Cerebellar cortex (tissue), 1 donor: ENCODE measurements at regions not wholly inside any gene's neighbourhood (a gene's known extent, or its start where the extent isn't known, plus 50 kb on each side); places are given as distances from the start of the nearest gene placed in this dataset.

ENCODE experiments used
- DNase-seq: peaks from one replicate; pipeline ENCODE4 v3.0.0-alpha.2; 2015; ENCODE audit warnings: low spot score

DNA sequence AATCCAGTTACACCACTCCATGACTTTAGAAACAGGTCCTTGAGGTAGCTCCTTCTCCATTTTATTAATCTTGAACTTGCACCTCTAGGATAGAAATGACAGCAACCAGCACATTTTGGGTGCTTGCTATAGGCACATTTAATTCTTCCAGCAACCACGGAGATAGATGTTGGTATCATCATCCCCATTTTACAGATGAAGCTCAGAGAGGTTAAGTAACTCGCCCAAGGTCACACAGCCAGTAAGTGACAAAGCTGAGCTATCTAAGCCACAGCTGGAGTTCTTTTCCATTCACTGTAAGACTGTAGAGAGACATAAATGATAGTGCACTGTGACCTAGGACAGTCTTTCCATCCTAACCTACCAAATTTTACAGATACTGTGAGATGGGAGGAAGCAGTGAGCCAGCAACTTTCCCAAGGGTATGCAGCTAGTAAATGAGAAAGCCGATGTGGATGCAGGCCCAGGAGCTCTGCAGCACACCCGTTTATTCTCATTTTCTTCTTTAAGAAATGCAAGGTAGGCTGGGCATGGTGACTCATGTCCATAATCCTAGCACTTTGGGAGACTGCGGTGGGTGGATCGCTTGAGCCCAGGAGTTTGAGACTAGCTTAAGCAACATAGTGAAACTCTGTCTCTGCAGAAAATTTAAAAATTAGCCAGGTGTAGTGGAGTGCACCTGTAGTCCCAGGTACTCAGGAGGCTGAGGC lies 103.2 kb downstream of the TBX5 start:
- no peak for DNase-seq

DNA sequence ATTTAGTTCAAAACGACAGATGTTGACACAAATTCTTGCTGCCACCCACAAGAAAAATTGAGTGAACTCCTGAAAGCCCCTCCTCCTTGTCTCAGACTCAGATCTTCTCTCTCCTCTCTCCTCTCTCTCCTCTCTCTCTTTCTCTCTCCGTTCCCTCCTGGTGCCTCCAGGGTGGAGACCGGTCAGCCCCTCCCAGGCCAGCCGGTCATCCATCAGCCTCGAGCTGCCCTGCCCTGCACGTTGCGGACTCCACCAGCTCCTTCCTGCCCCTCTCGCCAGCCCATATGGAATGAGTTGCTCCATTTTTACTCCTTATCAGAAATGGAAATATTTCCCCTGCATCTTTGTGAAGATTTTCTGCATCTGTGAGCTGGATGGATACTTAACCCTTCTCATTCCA lies 103.8 kb downstream of the TBX5 start:
- DNase-seq = no peak

DNA sequence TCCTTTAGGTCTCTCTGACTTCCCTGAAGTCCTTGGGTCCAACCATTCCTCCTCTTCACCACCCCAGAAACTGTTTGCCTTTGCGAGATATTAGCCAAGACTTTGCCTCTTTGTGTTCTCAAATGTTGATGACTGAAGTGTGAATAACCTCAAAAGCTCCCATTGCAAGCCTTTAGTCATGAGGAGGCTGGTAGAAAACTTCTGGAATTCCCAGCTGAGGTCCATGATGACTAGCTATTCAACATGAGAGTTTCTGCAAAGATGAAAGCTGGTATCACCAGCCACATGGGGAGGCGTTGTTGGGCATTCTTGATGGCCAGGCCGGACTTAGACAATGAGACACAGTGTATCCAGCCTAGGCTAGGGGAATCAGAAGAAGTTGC lies 111.7 kb downstream of the TBX5 start:
- no peak for DNase-seq

DNA sequence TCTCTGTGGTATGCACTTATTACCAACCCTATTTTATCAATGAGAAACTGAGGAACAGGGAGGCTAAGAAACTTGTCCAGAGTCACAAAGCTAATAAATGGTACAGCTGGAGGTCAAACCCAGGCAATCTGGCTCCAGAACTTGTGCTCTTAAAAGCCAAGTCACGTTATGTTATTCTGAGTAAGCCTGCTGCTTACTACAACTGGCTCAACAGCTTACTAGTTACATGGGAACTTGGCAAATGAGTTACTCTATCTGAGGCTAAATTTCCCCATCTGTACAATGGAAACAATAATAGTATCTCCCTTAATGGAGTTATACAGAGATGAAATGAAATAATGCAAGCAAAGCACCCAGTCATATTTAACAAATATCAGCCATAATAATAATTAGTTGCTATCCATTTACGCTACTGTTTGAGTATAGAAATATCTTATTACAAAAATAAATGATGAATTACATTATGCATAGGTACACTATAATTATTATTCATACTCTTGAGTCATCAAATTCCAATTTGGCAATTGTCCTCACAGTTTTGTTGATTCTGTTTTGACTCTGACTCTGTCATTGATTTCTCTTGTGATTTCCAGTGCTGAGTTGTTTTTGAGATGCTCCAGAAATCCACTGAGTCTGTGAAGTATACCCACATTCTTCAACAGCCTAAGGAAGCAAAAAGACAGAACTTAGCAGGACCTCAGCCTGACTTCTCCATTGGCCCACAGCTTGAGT lies 112.2 kb downstream of the TBX5 start:
- no peak for DNase-seq

DNA sequence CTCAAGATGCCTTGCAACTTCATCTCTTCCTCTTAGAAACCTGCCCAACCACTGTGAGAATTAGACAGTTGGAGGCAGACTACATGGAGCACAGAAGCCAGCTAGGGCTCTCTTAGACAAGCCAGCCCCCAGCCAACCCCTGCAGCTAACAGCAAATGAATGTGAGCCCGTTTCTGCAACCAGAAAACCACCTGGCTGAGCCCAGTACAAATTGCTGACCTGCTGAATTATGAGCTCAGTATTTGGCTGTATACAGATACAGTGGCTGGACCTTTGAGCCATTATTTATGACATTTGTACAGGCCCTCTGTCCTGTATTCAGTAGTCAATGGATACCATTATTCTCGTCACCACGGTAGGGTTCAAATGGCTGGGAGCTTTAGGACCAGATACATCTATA lies 112.9 kb downstream of the TBX5 start:
- no peak for DNase-seq

DNA sequence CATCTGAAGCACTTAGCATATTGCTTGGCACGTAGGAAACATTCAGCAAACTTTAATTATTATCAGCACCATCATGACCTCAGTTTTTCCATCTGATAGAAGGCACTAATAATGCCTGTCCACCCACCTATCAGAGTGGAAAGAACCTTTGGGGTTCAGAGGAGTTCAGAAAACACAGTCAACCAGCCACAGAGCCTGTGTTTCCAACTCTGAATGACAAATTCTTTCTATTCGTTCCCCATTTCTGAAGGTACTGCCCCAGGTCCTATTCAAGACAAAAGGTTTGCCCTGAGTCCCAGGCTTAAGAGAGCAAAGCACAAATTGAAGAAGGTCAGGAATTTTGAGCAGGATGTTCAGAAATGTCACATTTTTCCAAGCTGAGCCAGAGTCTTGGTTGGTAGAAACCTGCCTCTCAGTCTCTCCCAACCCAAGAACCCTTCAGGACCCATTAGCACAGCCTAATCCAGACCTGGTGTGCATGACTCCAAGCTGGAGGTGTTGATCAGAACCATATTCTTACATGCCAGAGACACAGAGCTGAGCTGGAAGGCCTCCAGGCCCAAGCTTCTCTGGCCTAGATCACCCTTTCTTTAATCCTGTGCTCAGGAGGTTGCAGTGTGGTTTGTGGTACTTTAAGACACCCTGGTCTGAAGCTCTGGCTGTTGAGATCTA lies 114.4 kb downstream of the TBX5 start:
- no peak for DNase-seq

DNA sequence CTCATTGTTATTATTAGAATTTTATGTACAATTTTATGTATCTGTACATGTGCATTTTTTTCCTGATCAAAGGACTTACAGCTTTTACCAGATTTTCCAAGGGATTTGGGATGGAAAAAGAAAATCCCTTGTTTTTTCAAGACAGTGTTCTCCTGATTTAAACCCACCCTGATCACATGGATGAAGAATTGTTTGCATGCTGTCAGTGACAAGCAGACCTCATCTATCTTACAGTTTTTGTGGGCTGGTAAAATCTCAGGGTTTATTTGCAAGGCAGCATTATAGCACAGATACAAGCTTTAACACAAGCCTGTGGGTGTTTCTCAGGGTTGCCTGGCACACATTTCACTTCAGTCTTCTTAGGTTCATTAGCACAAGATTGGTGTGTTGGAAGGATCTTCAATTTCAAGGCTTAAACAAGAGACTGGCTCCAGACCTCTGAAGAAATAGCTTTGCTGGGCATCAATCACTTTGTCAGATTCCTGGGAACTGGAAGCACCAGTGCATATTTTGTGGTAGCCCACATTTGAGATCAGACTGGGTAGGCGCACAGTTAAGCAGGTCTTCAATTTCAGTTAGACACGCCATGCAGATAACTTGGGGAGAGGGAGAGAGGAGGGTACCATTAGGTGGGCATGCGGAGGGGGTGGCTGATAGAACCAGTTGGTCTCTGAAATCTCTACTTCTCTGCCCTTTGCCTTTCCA lies 118.0 kb downstream of the TBX5 start:
- no peak for DNase-seq

DNA sequence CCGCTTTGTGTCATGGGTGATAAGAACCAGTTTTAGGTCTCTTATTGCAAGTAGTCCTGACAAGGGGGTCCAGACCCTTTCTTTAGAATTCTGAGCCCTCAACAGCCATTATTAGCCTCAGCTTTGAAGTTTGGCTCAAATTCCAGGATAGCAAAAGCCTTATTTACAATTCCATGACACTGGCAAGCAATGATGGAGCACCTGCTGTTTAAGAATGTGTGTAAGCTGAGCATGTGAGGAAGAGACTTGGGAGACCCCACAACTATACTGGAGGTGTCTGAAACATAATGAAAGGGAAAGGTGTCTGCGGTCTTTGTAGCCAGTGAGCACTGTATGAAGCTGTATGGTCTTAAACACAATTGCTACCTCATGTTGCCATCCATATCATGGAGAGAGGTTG lies 119.8 kb downstream of the TBX5 start:
- DNase-seq = no peak

DNA sequence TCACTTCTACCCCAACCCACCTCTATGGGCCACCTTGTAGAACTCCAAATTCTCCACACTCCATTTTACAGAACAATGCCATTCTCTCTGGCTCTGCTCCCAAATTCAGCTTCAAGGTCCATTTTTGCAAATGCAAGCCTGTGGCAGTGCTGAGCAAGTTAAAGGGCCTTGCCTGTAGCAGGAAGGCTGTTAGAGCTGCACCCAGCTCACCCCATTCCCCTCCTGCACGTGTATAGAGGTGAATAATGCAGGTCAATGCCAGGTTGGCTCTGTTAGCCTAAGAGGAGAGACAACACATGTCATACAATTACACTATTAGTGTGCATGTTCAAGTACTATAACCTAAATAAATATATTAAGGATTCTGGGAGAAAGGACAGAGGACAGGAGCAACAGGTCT lies 120.4 kb downstream of the TBX5 start:
- DNase-seq = no peak

DNA sequence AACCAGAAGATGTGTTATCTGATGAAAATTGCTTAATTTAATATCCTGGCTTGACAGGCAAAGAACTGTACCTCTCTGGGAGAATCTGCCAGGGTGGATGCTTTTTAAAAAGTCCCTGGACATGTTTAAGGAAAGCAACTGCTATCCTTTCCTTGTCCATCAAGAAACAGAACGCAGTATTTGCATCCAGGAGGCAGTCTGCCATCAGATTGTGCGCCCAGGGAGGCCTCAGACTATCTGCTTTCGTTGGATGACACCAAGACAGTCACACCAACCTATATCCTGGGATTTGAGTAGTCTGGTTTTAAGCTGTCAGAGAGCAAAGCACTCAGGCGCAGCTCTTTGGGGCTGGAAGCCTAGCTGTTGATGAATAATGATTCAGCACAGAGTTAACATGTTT lies 121.9 kb downstream of the TBX5 start:
- DNase-seq = no peak

DNA sequence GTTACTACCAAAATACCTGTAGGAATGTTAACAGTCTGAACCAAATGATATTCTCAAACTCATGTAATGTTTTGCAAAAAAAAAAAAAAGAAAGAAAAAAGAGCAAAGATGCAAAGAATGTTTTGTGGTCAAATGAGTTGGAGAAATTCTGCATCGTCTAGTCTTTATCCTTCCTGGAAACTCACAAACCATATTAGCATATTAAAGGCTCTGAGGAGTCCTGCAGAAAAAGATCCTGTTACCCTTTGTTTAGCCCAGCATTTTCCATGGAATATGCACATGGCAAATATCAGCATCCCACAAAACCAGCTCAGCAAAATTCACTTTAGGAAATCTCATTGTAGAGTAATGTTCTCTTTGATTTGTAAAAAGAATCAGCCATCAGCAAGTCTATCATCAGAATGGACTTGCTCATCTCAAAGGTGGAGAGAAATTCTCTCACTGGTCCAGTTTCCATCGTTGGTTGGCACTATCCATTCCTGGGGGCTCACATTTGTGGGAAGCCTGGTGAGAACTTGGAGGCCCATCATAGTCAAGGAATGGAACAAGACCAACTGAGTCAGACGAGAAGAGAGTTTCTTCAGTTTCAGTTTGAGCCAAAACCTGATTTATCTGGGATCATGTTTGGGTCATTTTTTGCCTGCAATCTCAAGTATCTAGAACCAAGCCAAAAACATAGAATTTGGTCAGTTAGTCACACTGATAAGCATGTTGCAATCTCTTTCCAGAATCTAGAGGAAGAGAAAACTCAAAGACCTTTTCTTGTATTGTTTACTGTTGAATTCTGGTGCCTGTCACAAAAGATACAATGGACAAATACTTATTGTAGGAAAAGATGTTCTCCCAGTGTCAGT lies 129.8 kb downstream of the TBX5 start:
- DNase-seq = no peak

DNA sequence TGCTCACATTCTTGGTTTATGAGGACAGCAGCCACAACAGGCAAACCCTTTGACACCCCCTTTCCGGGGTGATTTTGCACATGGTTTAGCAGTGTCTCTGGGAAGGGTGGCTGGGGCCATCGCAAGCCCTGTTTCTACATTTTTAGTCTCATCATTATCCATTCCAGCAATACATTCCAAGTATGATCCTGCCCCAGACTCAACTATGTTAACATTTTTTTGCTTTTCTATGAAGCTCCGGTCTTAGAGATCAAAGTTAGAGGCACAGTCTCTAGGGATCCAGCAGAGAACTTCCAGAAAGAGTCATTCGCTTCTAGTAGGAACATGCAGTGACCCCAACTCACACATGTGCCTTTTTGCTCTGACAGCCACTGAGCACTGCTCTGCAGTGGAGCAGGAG lies 130.9 kb downstream of the TBX5 start:
- no peak for DNase-seq

DNA sequence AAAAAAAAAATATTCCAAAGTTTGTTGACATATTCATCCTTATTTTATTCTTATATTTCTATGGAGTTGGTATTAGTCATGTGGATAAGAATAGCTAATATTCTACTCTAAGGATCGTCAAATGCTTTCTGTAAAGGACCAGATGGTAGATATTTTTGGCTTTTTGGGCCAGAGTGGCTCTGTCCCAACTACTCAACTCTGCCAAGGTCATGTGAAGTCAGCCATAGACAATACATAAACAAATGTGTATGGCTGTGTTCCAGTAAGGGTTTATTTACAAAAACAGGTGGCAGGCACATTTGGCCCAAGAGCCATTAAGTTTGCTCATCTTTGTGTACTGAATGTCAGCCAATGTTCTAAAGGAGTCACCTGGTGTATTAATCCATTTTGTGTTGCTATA lies 131.8 kb downstream of the TBX5 start:
- DNase-seq = peak; percentile 90

DNA sequence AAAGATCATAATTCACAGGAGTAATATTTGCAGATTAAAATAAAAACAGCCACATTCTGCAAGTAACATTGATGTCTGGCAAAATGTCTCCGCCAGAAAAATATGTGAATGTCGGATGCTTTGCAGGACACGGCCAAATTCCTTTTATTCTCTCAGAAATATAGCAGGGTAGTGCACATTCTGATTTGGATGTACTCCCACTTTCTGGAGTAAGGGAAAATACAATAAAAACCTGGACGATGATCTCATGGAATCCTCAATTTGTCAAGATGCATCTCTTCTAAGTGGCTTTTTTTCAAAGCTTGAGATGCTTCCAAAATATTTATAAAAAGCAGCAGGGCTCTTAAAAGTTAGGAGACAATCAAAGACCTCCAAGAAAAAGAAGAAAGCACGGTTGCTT lies 133.3 kb downstream of the TBX5 start:
- peak; percentile 5 for DNase-seq

DNA sequence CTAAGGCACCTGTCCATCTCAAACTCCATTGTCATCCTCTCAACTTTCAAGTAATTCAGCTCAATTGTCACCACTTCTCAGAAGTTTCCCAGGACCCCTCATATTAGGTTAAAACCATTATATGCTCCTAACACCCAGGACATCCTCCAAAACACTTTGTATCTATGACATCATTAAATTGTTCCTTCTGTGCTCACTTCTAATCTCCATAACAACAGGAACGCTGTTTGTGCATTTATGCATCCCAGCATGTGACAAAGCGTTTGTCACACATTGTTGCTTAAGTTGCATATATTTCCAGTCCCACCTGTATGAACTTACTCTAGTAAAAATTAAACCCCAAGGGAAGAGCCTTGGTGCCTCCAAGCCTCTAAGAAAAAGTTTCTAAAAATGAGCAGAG lies 133.9 kb downstream of the TBX5 start:
- DNase-seq = no peak

DNA sequence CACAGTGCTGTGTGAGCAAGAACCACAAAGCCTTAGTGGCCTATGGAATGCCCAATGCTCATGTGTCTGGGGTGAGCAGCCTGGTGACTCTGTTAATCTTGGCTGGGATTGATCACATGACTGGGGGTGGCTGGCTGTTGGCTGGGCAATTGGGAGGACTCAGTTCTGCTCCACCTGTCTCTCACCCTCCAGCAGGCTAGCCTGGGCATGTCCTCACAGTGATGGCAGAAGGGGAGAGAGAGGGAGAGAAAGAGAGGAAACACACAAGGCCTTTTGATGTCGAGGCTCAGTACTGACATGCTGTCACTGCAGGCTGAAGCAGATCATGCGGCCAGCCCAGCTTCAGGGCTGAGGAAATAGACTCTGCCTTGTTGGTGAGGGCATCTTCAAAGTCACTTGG lies 136.8 kb downstream of the TBX5 start:
- DNase-seq = no peak

DNA sequence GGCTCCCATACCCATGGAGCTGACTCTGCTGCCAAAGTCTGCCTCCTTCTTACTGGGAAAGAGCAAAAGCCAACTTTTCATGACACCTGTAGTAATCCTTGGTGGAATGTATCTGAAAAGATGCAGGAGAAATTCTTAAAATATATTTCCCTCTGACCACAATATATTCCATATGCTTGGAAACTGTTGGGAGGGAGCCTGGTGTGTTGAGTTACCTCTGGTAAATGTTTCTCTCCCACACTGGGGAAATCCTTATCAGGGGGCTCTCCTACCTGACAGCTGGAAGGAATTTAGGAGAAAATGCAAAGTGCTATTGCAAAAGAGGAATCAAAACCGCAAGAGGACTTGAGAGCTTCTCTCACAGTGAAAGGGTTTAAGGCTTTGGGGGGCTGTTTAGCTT lies 139.4 kb downstream of the TBX5 start:
- DNase-seq = no peak

DNA sequence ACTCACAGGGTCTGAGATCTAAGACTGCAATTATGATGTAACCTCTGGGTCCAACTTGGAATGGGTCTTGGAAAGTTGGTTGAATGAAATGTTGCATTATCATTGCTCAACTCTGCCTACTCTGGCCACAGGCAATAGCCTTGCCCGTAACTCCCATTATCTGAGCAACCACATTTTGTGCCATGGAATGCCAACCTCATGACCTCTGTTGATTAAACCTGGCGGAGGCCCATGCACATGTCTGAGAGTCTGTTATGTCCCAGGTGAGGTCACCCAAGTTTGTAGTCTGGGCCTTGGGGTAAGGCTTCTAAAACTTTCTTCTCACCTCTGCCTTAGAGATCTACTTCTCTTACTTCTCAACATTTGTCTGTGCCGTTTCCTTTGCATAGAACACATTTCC lies 140.9 kb downstream of the TBX5 start:
- no peak for DNase-seq

DNA sequence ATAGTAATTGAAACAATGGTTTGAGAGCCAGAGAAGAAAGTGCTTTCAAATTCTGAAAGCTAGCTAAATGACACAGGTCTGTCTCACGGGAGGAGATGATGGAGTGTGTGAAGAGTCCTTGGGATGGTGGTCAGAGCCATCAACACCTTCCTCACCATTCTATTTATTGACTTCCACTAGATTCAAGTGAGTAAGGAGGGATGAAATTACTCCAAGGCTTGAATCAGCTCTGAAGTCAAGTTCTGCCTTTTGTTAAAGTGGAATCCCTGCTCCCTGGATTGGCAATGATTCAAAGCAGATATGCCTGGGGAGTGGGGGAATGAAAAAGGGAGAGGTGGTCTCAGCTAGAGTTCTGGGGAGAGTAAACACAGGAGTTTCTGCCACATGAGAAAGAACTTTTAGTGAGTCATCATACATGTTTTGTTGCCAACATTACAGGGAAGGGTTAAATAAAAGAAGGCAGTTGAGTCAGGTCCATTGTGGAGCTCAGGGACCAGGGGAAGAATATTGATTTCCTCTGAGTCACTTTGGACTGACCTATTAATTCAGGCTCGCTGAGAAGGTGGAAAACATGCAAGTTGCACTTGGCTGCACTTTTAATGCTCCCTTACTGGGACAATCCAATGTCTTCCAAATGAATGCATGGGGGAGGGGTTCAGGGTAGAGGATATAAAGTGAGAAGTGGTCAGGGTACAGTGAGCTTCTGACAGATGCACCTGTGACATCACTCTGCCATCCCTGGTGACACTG lies 142.7 kb downstream of the TBX5 start:
- no peak for DNase-seq

DNA sequence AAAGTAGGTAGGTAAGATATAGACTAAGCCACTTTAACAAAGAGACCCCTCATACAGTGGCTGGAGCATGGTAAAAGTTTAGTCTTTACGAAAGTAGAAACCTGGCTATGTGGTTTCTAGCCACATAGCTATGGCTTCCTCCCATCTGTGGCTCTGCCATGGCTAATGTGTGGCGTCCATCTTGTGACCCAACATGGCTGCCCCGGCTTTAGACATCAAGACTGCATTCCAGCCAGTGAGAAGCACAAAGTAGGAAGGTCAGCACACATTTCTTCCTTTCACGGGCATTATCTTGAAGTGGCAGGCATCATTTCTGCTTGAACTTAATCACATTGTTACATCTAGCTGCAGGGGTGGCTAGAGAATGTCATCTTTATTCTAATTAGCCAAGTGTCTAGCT lies 148.3 kb downstream of the TBX5 start:
- no peak for DNase-seq

DNA sequence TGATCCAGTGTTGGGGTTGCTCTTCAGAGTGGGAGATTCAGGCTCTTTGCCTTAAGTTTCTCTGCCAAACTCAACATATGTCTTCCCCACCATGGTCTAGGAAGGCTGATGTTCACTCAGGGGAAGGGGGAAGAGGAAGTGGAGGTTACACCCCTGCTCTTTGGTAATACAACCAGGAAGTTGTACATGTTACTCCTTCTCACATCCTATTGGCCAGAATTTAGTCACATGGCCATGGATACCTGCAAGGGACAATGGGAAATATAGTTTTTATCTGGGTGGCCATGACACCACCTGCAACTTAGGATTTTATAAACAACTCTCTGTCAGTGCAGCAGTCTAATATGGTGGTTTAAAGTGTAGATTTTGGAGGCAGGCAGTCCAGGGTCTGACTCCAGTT lies 150.9 kb downstream of the TBX5 start:
- no peak for DNase-seq
